Dendritic cell treated with granulocyte-macrophage colony-stimulating factor and Interleukin-4, amounts not matched to agents 40 ng/mL and 50 ng/mL, for 4 days (primary cell): ENCODE measurements at regions not wholly inside any gene's neighbourhood (a gene's known extent, or its start where the extent isn't known, plus 50 kb on each side); places are given as distances from the start of the nearest gene placed in this dataset.

Experiments used
- H3K27ac Mint-ChIP-seq: one replicate; pipeline ENCODE4 v1.8.0; 2022; ENCODE audit warnings: mild to moderate bottlenecking, mixed read lengths
- H3K27me3 Mint-ChIP-seq: one replicate; pipeline ENCODE4 v1.8.0; 2022; ENCODE audit warnings: mild to moderate bottlenecking, mixed read lengths
- H3K36me3 Mint-ChIP-seq: one replicate; pipeline ENCODE4 v1.8.0; 2022; ENCODE audit warnings: low read depth, mixed read lengths
- H3K4me1 Mint-ChIP-seq: one replicate; pipeline ENCODE4 v1.8.0; 2022; ENCODE audit warnings: low read depth, mixed read lengths
- H3K4me3 Mint-ChIP-seq: one replicate; pipeline ENCODE4 v1.8.0; 2022; ENCODE audit warnings: mild to moderate bottlenecking, moderate library complexity, mixed read lengths
- H3K9me3 Mint-ChIP-seq: one replicate; pipeline ENCODE4 v1.8.0; 2022; ENCODE audit warnings: mixed read lengths
- intact Hi-C: fragments of 100-400 bp; cut with micrococcal nuclease; formaldehyde crosslinking; loops from one replicate; pipeline ENCODE4 v1.15.0; 2022

GRCh38 chr13:23947893-23948292 lies 50.6 kb upstream of the C1QTNF9B start:
- Mint-ChIP-seq H3K27me3 (peaks cover 14% of the 10 kb centered on the region), H3K27ac (no peak overlapping the region), H3K36me3 (no peaks in the 10 kb centered on the region), H3K4me1 (no peaks in the 10 kb centered on the region), H3K9me3 (no peaks in the 10 kb centered on the region), H3K4me3 (no peak overlapping the region)
- intact Hi-C loops: no loop called here

- intact Hi-C loops: no loop called here
Observed at GRCh38 chr13:23949200-23949599, 51.9 kb upstream of the C1QTNF9B start.

GRCh38 chr13:23949736-23950135 lies 52.4 kb upstream of the C1QTNF9B start:
- Mint-ChIP-seq H3K27me3 (peaks cover 14% of the 10 kb centered on the region), H3K27ac (no peak overlapping the region), H3K36me3 (no peaks in the 10 kb centered on the region), H3K4me3 (no peak overlapping the region), H3K4me1 (no peaks in the 10 kb centered on the region), H3K9me3 (no peaks in the 10 kb centered on the region)
- intact Hi-C loops: no loop called here

More at GRCh38 chr13:23949200-23949599, 51.9 kb upstream of the C1QTNF9B start:
- Mint-ChIP-seq H3K4me1 (no peaks in the 10 kb centered on the region), H3K27me3 (peaks cover 14% of the 10 kb centered on the region), H3K27ac (no peak overlapping the region), H3K9me3 (no peaks in the 10 kb centered on the region), H3K4me3 (no peak overlapping the region), H3K36me3 (no peaks in the 10 kb centered on the region)

GRCh38 chr13:23950736-23951510 lies 53.6 kb upstream of the C1QTNF9B start:
- Mint-ChIP-seq H3K9me3 (no peaks in the 10 kb centered on the region), H3K27ac (no peak overlapping the region), H3K36me3 (no peaks in the 10 kb centered on the region), H3K27me3 (peaks cover 15% of the 10 kb centered on the region), H3K4me1 (no peaks in the 10 kb centered on the region), H3K4me3 (no peak overlapping the region)
- intact Hi-C loops: no loop called here

- intact Hi-C loops: no loop called here
- Mint-ChIP-seq H3K4me3 (no peak overlapping the region), H3K27ac (no peak overlapping the region)
Observed at GRCh38 chr13:23952796-23953195, 55.5 kb upstream of the C1QTNF9B start.

GRCh38 chr13:23953860-23954512 lies 56.7 kb upstream of the C1QTNF9B start:
- no peak overlapping the region for H3K27ac Mint-ChIP-seq
- H3K4me1 Mint-ChIP-seq: no peaks in the 10 kb centered on the region
- no peak overlapping the region for H3K4me3 Mint-ChIP-seq
- peaks cover 6% of the 10 kb centered on the region for H3K27me3 Mint-ChIP-seq
- intact Hi-C loops: no loop called here
- H3K36me3 Mint-ChIP-seq: no peaks in the 10 kb centered on the region
- no peaks in the 10 kb centered on the region for H3K9me3 Mint-ChIP-seq

More at GRCh38 chr13:23952796-23953195, 55.5 kb upstream of the C1QTNF9B start:
- Mint-ChIP-seq H3K27me3 (peaks cover 6% of the 10 kb centered on the region), H3K9me3 (no peaks in the 10 kb centered on the region), H3K36me3 (no peaks in the 10 kb centered on the region), H3K4me1 (no peaks in the 10 kb centered on the region)

- H3K9me3 Mint-ChIP-seq: no peaks in the 10 kb centered on the region
- peaks cover 6% of the 10 kb centered on the region for H3K27me3 Mint-ChIP-seq
- intact Hi-C loops: no loop called here
- H3K27ac Mint-ChIP-seq: no peak overlapping the region
- H3K36me3 Mint-ChIP-seq: no peaks in the 10 kb centered on the region
- no peaks in the 10 kb centered on the region for H3K4me1 Mint-ChIP-seq
- H3K4me3 Mint-ChIP-seq: no peak overlapping the region
Observed at GRCh38 chr13:23955064-23955463, 57.8 kb upstream of the C1QTNF9B start.

- peaks cover 6% of the 10 kb centered on the region for H3K27me3 Mint-ChIP-seq
- H3K9me3 Mint-ChIP-seq: no peaks in the 10 kb centered on the region
- H3K27ac Mint-ChIP-seq: no peak overlapping the region
- intact Hi-C loops: no loop called here
- H3K4me1 Mint-ChIP-seq: no peaks in the 10 kb centered on the region
- H3K36me3 Mint-ChIP-seq: no peaks in the 10 kb centered on the region
- H3K4me3 Mint-ChIP-seq: no peak overlapping the region
Observed at GRCh38 chr13:23956106-23956505, 58.8 kb upstream of the C1QTNF9B start.

GRCh38 chr13:23957981-23958380 lies 60.7 kb upstream of the C1QTNF9B start:
- H3K4me3 Mint-ChIP-seq: no peak overlapping the region
- H3K36me3 Mint-ChIP-seq: no peaks in the 10 kb centered on the region
- intact Hi-C loops: no loop called here
- H3K27ac Mint-ChIP-seq: no peak overlapping the region
- no peaks in the 10 kb centered on the region for H3K9me3 Mint-ChIP-seq
- H3K27me3 Mint-ChIP-seq: peaks cover 6% of the 10 kb centered on the region
- no peaks in the 10 kb centered on the region for H3K4me1 Mint-ChIP-seq

GRCh38 chr13:23959231-23959862 lies 62.0 kb upstream of the C1QTNF9B start:
- no peaks in the 10 kb centered on the region for H3K36me3 Mint-ChIP-seq
- H3K27ac Mint-ChIP-seq: no peak overlapping the region
- intact Hi-C loops: no loop called here
- H3K27me3 Mint-ChIP-seq: peaks cover 6% of the 10 kb centered on the region
- no peaks in the 10 kb centered on the region for H3K4me1 Mint-ChIP-seq
- H3K4me3 Mint-ChIP-seq: no peak overlapping the region
- no peaks in the 10 kb centered on the region for H3K9me3 Mint-ChIP-seq

GRCh38 chr13:23960566-23961156 lies 63.4 kb upstream of the C1QTNF9B start:
- no peaks in the 10 kb centered on the region for H3K4me1 Mint-ChIP-seq
- peaks cover 1% of the 10 kb centered on the region for H3K27me3 Mint-ChIP-seq
- H3K36me3 Mint-ChIP-seq: no peaks in the 10 kb centered on the region
- H3K4me3 Mint-ChIP-seq: no peak overlapping the region
- H3K9me3 Mint-ChIP-seq: no peaks in the 10 kb centered on the region
- no peak overlapping the region for H3K27ac Mint-ChIP-seq
- intact Hi-C loops: no loop called here

- H3K36me3 Mint-ChIP-seq: no peaks in the 10 kb centered on the region
- H3K9me3 Mint-ChIP-seq: no peaks in the 10 kb centered on the region
- intact Hi-C loops: no loop called here
- H3K27ac Mint-ChIP-seq: no peak overlapping the region
- H3K4me1 Mint-ChIP-seq: no peaks in the 10 kb centered on the region
- no peaks in the 10 kb centered on the region for H3K27me3 Mint-ChIP-seq
- H3K4me3 Mint-ChIP-seq: no peak overlapping the region
Observed at GRCh38 chr13:23963184-23963931, 66.1 kb upstream of the C1QTNF9B start.

- no peaks in the 10 kb centered on the region for H3K36me3 Mint-ChIP-seq
- intact Hi-C loops: no loop called here
- H3K9me3 Mint-ChIP-seq: no peaks in the 10 kb centered on the region
- H3K27ac Mint-ChIP-seq: no peak overlapping the region
- H3K4me3 Mint-ChIP-seq: no peak overlapping the region
- no peaks in the 10 kb centered on the region for H3K4me1 Mint-ChIP-seq
- no peaks in the 10 kb centered on the region for H3K27me3 Mint-ChIP-seq
Observed at GRCh38 chr13:23963947-23964346, 66.6 kb upstream of the C1QTNF9B start.
